ENCODE measurements at regions not wholly inside any gene's neighbourhood (a gene's known extent, or its start where the extent isn't known, plus 50 kb on each side); places are given as distances from the start of the nearest gene placed in this dataset.
"Not testable (repeated sequence)": the region's sequence is repeated elsewhere in the genome, so short reads cannot be mapped to it uniquely, and the experiment has no call there.

- no peak for DNase-seq
Measured at GRCh38 chr6:157727629-157728182, 95.3 kb upstream of the SNX9 start.

GRCh38 chr6:157728183-157728881 lies 94.7 kb upstream of the SNX9 start:
- no peak for DNase-seq

- no peak for DNase-seq
Measured at GRCh38 chr6:157731221-157731620, 91.8 kb upstream of the SNX9 start.

- DNase-seq: no peak
Measured at GRCh38 chr6:157732007-157732406, 91.0 kb upstream of the SNX9 start.

GRCh38 chr6:157732416-157733161 lies 90.5 kb upstream of the SNX9 start:
- DNase-seq: no peak

GRCh38 chr6:157736555-157736954 lies 86.5 kb upstream of the SNX9 start:
- DNase-seq: not testable (repeated sequence)

- DNase-seq: no peak
Measured at GRCh38 chr6:157741321-157741947, 81.6 kb upstream of the SNX9 start.

- DNase-seq: no peak
Measured at GRCh38 chr6:157741948-157742556, 81.0 kb upstream of the SNX9 start.

- no peak for DNase-seq
Measured at GRCh38 chr6:157744102-157744601, 78.9 kb upstream of the SNX9 start.

GRCh38 chr6:157746897-157747296 lies 76.1 kb upstream of the SNX9 start:
- no peak for DNase-seq

- no peak for DNase-seq
Measured at GRCh38 chr6:157747370-157747769, 75.7 kb upstream of the SNX9 start.

- no peak for DNase-seq
Measured at GRCh38 chr6:157748839-157749571, 74.0 kb upstream of the SNX9 start.

- DNase-seq: not testable (repeated sequence)
Measured at GRCh38 chr6:157750973-157751372, 72.1 kb upstream of the SNX9 start.

- DNase-seq: no peak
Measured at GRCh38 chr6:157751547-157752200, 71.4 kb upstream of the SNX9 start.

GRCh38 chr6:157752879-157753278 lies 70.2 kb upstream of the SNX9 start:
- not testable (repeated sequence) for DNase-seq

- no peak for DNase-seq
Measured at GRCh38 chr6:157753291-157753690, 69.8 kb upstream of the SNX9 start.

GRCh38 chr6:157753801-157754200 lies 69.2 kb upstream of the SNX9 start:
- DNase-seq: not testable (repeated sequence)

GRCh38 chr6:157754351-157754750 lies 68.7 kb upstream of the SNX9 start:
- DNase-seq: no peak

GRCh38 chr6:157755032-157755745 lies 67.9 kb upstream of the SNX9 start:
- DNase-seq: no peak

- DNase-seq: no peak
Measured at GRCh38 chr6:157755746-157756411, 67.2 kb upstream of the SNX9 start.

Measured in NCI-H187 (cell line).